NCI-H1930 (cell line): ENCODE measurements at regions not wholly inside any gene's neighbourhood (a gene's known extent, or its start where the extent isn't known, plus 50 kb on each side); places are given as distances from the start of the nearest gene placed in this dataset.
"Not testable (repeated sequence)": the region's sequence is repeated elsewhere in the genome, so short reads cannot be mapped to it uniquely, and the experiment has no call there.

Experiments used
- DNase-seq, 2 experiments: peaks; one replicate each; lab custom pipeline; 2025; lab: John Stamatoyannopoulos, UW

DNA sequence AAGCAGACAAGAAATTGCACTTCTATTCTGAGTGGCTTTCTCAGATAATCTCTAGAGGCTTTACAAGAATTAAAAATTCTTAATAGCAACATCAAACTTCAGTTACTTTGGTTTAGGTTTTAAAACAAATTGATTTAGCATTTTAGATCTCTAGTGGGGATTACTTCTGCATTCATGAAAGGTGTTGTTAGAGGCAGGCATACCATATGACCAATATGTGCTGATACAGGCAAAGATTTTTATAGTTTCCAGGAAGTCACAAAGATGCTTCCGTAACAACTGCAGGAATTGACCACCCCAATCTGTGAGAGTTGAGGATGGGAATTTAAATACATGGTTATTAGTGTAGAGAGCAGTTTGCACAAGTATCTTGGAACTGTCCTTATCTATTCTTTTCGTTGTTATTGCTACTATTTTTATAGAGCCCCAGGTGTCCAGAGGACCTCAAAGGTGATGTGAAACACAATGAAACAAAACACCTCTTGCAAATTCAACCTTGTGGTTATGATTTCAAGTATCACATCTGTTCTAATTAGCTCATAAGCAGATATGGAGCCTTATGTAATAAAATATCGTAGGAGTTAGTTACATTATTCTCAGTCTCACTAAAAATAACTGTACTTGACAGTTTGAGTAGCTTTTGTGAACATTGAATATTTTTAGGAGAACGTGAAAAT lies 512.7 kb upstream of the ADGRL4 start:
- no peak for DNase-seq

DNA sequence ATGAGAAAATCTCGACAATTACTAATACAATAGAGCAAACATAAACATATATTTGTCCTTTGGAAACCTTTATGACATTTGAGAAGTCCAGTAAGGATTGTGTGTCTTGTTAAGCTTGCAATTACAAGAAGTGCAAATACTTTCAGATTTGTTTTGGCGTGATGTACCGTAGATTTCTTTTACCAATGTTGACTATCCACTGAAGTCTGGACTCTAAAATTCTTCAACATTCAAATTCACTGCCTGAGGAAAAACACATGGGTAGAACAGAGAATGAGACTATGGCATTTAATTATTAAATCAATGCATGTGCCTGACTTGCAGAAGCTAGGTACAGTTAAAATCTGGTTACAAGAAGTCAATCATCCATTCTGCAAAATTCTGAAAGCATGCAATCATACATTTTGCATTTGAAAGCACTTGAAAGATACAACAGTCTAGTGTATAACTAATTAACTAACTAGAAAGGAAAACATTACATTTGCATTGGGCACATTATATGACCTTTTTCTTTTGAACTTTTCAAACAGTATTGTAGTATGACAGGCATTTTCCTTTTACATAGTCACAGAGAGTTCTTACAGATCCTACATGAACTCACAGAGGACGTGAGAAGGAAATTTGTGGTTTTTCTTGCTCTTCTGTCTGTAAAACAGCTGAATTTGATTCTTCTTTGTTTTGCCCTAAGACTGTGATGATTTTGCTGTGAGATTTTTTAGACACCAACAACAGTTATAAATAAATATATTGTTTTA lies 511.1 kb upstream of the ADGRL4 start:
- no peak for DNase-seq

DNA sequence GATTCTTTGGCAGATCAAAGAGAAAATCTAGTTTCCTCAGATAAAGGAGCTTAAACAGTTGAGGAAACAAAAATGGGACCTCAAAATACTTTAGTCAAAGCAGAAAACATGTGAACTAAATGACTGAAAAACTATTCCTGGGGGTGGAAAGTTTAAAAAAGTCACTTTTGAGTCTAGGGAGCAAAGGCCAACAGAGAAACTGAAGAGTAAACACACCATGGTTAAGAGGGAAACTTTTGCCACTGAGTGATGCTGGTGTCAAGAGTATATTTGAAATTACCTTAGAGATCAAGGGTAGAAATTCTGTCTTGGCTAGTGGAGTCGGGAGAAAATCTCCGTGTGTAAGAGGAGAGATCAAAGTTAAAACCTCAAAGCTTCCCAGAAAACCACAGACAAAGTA lies 501.2 kb upstream of the ADGRL4 start:
- no peak for DNase-seq

DNA sequence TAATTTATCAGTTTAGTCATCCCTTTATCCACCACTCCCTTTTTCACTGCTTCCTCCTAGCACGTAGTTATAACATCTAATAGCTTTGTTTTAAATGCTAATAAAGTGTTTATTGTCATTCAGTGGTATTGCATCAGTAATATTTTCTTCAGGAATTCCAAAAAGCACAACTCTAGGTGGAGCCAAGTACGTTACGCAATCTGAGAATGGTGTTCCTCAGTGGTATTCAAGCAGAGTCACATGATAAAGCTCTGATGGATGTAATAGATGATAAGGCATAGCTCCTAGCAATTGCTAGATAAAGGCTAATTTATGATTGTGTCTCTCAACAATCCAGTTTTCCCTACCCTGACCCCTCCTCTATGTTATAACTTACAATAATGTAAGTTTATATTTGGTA lies 494.6 kb upstream of the ADGRL4 start:
- DNase-seq, result no peak

DNA sequence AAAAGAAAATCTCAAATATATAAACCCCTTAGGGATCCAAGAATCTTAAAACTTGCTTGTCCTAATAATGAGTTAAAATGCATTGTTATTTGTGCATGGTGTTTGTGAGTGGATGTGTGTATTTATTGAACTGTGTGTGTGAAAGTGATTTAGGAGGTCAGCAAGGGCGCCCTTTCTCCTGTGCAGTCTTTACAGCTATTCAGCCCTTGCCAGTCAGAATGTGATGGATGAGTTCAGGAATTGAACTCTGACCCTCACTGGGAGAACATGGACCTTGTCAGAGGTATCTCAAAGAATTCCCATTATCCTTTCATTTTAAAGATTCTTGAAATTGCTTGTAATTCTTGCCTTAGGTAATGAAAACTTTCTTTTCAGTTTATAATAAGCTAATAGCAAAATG lies 493.0 kb upstream of the ADGRL4 start:
- DNase-seq, result no peak

DNA sequence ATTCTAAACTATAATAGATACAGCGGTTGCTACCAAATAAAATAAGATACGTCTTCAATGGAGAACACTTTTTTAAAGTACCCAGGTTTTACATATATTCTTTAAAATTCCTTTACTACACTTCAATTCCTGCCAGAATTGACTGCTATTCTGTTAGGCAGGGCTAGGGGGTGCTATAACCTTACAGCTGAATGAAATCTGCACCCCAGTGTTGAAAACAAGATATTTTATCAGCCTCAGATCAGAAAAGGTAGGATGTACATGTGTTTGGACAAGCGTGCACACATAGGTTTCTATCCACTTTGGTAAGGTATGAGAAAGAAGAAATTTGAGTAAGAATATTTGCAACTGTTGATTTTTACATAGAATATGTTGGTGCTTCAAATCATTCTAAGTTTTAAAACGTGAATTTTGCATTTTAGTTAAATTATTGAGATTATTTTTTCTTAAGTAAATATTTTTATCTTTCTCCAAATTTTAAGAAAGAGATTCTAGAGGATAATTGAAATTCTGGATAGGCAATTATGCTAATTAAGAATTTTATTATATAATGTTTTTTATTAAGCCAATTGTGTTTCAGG lies 490.8 kb upstream of the ADGRL4 start:
- DNase-seq, result no peak

DNA sequence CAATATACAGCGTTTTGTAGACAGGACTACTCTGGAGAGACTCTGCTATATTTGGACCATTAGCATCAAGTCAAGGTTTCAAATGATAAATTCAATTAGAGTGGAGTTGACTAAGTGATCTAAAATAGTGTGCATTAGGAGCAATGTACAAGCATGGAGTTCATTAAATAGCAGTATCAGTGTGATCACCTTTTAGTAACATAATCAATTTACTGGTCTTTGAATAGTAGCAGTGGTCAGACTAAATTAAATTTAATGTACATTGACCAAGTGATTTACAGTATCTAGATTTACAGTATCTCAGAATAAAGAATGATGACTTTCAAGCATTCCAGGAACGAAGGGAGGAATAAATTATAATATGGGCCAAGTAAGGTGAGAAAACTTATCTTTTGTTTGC lies 489.6 kb upstream of the ADGRL4 start:
- no peak for DNase-seq

DNA sequence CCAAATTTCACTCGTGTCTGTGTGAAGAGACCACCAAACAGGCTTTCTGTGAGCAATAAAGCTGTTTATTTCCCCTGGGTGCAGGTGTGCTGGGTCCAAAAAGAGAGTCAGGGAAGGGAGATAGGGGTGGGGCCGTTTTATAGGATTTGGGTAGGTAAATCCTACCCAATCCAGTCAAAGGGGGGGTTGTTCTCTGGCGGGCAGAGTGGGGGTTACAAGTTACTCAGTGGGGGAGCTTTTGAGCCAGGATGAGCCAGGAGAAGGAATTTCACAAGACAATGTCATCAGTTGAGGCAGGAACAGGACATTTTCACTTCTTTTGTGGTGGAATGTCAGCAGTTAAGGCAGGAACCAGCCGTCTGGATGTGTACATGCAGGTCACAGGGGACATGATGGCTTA lies 487.2 kb upstream of the ADGRL4 start:
- not testable (repeated sequence) for DNase-seq

DNA sequence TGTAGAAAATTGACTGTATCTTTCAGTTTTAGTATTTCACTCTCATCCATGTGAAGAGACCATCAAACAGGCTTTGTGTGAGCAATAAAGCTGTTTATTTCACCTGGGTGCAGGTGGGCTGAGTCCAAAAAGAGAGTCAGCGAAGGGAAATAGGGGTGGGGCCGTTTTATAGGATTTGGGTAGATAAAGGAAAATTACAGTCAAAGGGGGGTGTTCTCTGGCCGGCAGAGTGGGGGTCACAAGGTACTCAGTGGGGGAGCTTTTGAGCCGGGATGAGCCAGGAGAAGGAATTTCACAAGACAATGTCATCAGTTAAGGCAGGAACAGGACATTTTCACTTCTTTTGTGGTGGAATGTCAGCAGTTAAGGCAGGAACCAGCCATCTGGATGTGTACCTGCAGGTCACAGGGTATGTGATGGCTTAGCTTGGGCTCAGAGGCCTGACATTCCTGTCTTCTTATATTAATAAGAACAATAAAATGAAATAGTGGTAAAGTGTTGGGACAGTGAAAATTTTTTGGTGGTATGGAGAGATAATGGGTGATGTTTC lies 482.1 kb upstream of the ADGRL4 start:
- DNase-seq, result not testable (repeated sequence)

DNA sequence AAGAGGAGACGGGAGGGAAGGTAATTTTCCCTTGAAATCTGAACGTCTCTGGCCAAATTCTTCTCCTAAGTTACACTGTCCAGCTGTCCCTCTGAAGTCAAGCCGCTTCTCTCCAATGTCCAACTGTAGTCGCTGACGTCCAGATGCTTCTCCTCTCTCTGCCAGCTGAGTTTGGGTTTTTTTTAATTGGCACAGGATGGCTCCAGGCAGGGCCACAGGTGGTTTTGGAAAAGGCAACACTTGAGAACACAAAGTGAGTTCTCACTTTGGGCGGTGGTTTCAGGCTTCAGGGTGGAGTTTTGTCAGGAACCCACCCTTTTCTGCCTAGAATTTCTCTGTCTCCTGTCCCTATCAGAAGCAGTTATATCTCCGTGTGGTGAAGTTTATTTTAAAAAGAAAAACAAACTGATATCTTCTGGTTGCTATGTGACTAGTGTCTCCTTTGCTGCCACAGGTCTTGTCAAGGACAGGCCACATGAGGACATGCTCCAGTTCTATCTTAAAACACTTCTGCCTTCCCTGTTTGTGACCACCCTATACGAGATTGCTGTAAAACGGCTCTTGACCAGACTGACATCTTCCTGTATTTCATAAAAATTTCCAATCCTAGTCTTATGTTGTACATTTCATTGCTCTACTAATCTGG lies 472.3 kb upstream of the ADGRL4 start:
- DNase-seq, result no peak

DNA sequence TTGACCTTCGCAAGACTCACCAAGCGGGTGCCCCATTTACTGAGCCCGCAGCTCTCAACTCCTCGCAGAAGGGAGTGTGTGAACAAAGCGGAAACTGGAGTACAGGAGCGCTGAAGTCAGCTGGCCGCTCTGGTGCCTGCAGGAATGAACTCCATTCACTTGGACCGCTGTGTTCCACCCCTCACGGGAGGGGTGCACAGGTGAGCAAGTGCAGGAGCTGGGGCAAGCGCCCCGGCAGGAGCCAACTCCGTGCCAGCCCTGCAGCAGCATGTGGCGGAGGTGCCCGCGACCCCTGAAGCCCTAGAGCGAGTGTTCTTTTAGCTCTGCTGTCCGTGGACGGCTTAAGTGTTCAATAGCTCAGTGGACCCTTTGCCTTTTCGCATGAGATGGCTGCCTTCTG lies 471.6 kb upstream of the ADGRL4 start:
- no peak for DNase-seq

DNA sequence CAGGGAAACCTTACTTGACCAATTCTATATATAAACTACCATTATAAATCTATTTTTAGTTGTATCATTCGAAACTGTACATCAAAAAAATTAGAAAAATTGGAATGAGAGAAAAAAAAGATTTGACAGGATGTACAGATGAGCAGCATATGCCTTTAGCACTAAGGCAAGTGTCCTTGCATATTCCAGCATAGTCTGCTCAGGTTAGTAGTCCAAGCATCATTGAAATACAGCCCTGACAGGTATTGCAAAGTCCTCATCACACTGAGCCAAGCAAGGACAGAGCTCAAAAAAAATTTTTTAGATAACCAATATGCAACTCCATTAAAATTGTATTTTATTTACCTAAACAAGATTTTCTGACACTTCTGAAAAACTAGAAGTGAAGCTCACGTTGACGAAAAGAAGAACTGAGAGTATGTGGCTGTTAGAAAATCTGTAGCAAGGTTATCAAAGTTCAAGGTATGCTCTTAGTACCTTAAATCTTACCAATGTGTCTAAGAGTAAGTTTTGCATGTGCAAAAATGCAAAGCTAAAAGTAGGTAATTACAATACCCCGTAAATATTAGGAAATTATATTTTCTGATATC lies 465.6 kb upstream of the ADGRL4 start:
- DNase-seq, result no peak

DNA sequence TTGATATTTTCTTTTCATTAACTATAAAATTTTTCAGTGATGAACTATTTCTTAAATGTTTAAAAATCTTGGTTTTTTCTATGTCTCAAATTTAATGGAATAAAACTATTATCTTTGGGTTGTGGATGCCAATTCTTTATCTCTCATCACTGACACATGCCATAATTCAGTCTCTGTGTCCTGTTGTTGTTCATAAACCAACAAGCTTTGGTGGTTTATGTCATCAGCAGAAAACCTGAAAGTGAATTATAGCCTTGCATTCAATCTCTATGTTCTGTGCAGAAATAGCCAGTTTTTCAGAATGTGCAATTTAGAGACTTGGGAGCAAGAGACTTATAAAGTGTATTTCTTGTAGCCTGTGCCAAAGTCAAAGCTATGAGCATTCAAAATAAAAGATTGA lies 462.6 kb upstream of the ADGRL4 start:
- no peak for DNase-seq

DNA sequence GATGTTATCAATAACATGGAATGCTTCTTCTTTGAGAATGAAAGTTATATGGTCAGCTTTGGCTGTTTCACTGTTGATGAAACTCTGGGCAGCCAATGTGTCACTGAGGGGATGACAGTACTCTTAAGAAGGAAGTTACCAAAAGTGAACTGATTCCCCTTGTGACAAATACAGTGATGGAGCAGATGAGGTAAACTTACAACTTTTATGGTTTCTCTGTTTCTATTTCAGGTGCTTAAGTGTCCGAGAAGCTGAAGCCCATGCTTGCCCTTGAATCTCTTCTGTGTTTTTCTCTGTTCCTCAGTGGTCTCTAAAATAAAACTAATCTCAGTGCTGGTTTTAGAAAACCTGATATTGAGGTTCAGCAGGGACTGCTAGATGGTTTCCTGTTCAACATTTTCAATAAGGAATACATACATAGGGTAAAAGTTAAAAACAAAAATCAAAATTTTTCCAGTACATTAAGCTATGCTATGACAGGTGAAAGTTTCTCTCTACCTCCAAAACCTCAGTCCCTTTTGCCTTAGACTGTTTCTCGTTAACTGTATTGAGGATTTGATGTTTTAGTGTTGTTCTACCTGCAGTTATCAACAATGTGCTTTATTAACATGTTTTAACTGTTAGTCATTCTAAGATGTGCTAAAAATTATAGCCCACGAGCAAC lies 454.4 kb upstream of the ADGRL4 start:
- DNase-seq, result no peak

DNA sequence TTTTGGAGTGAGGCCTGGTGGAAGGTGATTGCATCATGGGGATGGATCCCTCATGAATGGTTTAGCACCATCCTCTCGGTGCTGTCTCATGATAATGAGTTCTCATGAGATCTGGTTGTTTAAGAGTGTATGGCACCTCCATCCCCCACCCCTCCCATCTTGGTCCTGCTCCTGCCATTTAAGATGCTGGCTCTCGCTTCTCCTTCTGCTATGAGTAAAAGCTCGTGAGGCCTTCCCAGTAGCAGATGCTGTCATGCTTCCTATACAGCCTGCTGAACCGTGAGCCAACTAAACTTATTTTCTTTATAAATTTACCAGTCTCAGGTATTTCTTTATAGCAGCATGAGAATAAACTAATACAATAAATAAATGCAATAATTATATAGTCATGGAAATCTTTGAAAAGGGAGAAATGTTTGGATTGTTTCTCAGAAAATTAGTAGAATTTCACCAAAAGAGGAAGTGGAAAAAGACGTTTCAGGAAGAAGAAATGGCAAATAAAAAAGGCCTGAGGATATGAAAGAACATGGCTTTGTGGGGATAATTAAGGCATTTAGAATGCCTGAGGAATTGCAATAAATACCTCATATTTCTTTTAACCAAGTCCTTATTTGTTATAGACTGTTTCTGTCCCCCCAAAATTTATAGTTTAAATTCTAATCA lies 451.2 kb upstream of the ADGRL4 start:
- DNase-seq, result no peak

DNA sequence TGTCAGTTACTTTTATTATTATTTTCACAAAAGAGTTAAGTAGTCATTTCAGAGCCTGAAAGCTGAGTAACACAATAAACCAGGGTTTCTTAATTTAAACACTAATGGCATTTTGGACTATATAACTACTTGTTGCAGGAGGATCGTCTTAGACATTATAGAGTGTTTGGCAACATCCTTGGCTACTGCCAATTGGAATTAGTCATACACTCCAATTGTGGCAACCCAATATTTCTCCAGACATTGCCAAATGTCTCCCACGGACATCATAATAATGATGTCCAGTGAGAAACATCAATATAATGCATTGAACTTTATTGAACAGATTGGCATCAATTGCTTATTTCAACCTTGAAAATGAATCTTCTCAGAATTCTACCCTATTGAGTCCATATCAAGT lies 441.9 kb upstream of the ADGRL4 start:
- no peak for DNase-seq

DNA sequence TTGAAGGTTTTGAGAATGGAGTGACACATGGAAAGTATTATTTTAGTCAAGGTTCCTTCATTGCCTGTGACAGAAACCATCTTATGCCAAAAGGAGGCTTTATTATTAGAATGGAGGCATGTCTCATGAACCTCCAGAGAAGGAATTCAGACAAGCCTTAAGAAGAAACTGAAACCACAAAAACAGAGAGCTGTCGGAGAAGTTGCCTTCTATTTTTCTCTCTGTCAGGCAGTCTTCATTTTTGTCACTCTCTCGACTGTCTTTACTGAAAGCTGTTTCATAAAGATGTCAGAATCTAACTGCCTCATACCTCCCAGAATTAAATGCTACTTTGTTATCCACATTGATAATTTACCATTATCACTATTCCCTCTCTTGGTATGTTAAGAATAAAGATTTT lies 434.7 kb upstream of the ADGRL4 start:
- no peak for DNase-seq

DNA sequence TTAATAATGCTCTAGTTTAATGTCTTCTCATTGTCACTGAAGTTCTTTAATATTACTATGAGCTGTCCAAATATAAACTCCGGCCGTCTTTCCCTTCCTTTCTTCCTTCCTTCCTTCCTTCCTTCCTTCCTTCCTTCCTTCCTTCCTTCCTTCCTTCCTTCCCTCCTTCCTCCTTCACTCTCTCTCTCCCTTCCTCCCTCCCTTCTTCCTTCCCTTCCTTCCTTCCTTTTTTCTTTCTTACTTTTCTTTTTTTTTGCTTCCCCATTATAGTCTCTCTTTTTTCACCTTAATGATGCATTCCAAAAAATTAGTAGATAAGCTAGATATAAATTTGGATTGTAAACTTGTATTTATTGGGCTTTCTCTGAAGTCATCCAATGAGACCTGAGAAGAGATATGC lies 431.0 kb upstream of the ADGRL4 start:
- DNase-seq, result no peak

DNA sequence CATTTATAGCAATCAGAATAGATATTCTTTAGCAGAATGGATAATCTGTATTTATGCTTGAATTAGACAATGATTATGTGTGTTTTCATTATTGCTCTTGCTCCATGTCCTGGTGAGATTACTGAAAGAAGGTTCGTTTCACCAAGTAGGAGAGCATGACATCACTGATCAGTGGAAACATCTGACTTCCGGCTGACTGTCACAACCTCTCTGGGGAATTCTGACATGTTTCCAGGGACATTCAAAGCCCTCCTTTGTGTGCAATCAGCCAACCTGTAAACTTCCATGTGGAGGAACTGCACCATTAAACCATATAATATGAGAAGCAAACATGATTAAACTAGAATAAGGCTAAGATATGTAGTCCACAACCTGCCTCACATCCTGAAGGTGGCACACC lies 424.8 kb upstream of the ADGRL4 start:
- no peak for DNase-seq

DNA sequence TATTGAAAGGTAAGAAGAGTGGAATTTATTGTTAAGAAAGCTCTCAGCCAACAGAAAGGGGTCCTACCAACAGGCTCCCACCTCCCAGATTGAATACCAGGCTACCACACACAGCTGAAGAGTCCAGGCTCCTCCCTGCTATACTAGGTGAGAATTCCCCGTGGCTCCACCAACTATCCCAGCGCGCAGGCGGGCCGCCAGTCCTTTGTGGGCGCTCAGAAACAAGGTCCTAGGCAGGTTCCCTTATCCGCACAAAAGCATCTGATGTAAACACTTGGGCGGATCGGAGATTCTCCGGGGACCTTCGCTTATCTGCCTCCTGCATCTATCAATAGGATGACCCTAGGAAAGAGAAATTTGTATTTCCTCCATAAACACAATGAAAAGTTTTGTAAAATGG lies 423.9 kb upstream of the ADGRL4 start:
- no peak for DNase-seq

DNA sequence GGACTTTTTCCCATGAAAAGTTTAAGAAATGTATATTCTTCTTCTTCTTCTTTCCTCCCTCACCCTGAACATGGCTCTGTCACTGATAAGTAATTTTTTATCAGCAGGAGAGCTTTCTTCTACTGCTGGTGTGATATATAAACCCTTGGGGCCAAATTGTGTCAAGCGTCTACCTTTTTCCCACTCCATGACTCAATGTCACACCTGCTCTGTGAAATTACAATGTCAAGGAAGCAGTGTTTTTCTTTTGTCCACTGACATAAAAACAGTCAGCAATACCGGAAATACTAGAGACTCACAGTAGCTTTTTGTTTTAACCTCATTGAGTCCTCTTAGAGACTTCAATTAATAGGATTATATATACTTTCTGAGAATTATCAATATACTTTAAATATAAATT lies 416.2 kb upstream of the ADGRL4 start:
- no peak for DNase-seq
